HCT116 (cell line): ENCODE measurements at regions not wholly inside any gene's neighbourhood (a gene's known extent, or its start where the extent isn't known, plus 50 kb on each side); places are given as distances from the start of the nearest gene placed in this dataset.

Experiments
- ATAC-seq: fragments of 200-7000 bp; cut with Tn5 transposase; 2 replicates; pipeline ENCODE4 v1.9.1; 2020; ENCODE audit warnings: mild to moderate bottlenecking, moderate library complexity
- BruUV-seq: library from RNA; stranded (reverse); fragments of 400-500 nt; replicated peaks from 2 replicates; lab custom pipeline; 2021; lab: Mats Ljungman, UMichigan
- CTCF ChIA-PET: fragments of 300-600 bp; sonication (Branson Sonifier 250); formaldehyde crosslinking; loops from one replicate; lab custom pipeline; 2021; ENCODE audit warnings: antibody characterized with exemption; lab: Charles Lee
- POLR2A ChIA-PET: fragments of 300-600, 350-600 bp; sonication (Branson Sonifier 250); formaldehyde crosslinking; loops from one replicate; lab custom pipeline; 2021; ENCODE audit warnings: antibody characterized with exemption; lab: Charles Lee
- RAD21 ChIA-PET, 2 experiments: fragments of 300-600 bp; sonication (Branson Sonifier 250); formaldehyde crosslinking; loops; one replicate each; lab custom pipeline; 2023; ENCODE audit warnings: low total read pairs in 2 of 2; ENCODE audit not compliant: uncharacterized antibody in 2 of 2, unreplicated experiment in 2 of 2, low non-redundant PET in 1 of 2; lab: Charles Lee
- DNase-seq: peaks from one replicate; pipeline ENCODE4 v3.0.0-alpha.2; 2010; ENCODE audit warnings: low read depth, low spot score
- H2AFZ ChIP-seq: fragments of 200-600 bp; shearing (Covaris generic), sonication (generic); 2 replicates; pipeline ENCODE4 v1.6.1; 2017; ENCODE audit warnings: low read depth, mixed run types, mixed read lengths, antibody characterized with exemption, low read length; ENCODE audit not compliant: poor library complexity, severe bottlenecking
- H3K27ac ChIP-seq: 2 replicates; pipeline ENCODE4 v1.5.1; 2012; ENCODE audit warnings: low read depth, low read length
- H3K27me3 ChIP-seq: fragments of 200-600 bp; sonication (generic); 2 replicates; pipeline ENCODE4 v1.6.1; 2016; ENCODE audit warnings: mixed run types, low read length, mixed read lengths; ENCODE audit not compliant: insufficient read depth
- H3K36me3 ChIP-seq, 2 experiments: fragments of 200-500 bp in 1 of 2; fragments of 200-600 bp in 1 of 2; sonication (Bioruptor generic) in 1 of 2; sonication (generic) in 1 of 2; 2 replicates each; pipeline versions ENCODE4 v1.5.1 to v1.6.1; 2014 to 2016; ENCODE audit warnings: low read length in 2 of 2, inconsistent platforms in 1 of 2, mixed read lengths in 1 of 2, mixed run types in 1 of 2; ENCODE audit not compliant: insufficient read depth in 2 of 2, control insufficient read depth in 1 of 2
- H3K4me1 ChIP-seq, 2 experiments: fragments of 200-600 bp in 1 of 2; sonication (generic) in 1 of 2; 2 replicates each; pipeline versions ENCODE4 v1.5.1 to v1.6.1; 2012 to 2017; ENCODE audit warnings: low read length in 2 of 2, inconsistent platforms in 1 of 2, mild to moderate bottlenecking in 1 of 2, mixed read lengths in 1 of 2, mixed run types in 1 of 2, moderate library complexity in 1 of 2; ENCODE audit not compliant: insufficient read depth in 2 of 2, control insufficient read depth in 1 of 2
- H3K4me2 ChIP-seq: fragments of 200-600 bp; sonication (generic); 2 replicates; pipeline ENCODE4 v1.6.1; 2017; ENCODE audit warnings: mixed run types, low read length, mixed read lengths
- H3K4me3 ChIP-seq, 2 experiments: fragments of 200-600 bp in 1 of 2; sonication (generic) in 1 of 2; replicated peaks in 1 of 2; 2 replicates each; pipeline ENCODE4 v1.5.1; 2011 to 2016; ENCODE audit warnings: low read length in 2 of 2, control low read depth in 1 of 2, low read depth in 1 of 2, mild to moderate bottlenecking in 1 of 2, mixed read lengths in 1 of 2, mixed run types in 1 of 2
- H3K79me2 ChIP-seq: fragments of 200-600 bp; sonication (generic); 2 replicates; pipeline ENCODE4 v1.6.1; 2017; ENCODE audit warnings: mild to moderate bottlenecking, mixed run types, low read length, moderate library complexity, mixed read lengths; ENCODE audit not compliant: insufficient read depth
- H3K9ac ChIP-seq: fragments of 200-600 bp; sonication (generic); 2 replicates; pipeline ENCODE4 v1.6.1; 2016; ENCODE audit warnings: low read length, mixed read lengths
- H3K9me2 ChIP-seq: fragments of 200-600 bp; sonication (generic), shearing (Covaris generic); 2 replicates; pipeline ENCODE4 v1.6.1; 2017; ENCODE audit warnings: mixed run types, mild to moderate bottlenecking, moderate library complexity; ENCODE audit not compliant: insufficient read depth
- H3K9me3 ChIP-seq, 2 experiments: fragments of 200-500 bp in 1 of 2; fragments of 200-600 bp in 1 of 2; sonication (Bioruptor generic) in 1 of 2; sonication (generic) in 1 of 2; 2 replicates each; pipeline ENCODE4 v1.6.1; 2014 to 2017; ENCODE audit warnings: low read length in 2 of 2, mixed read lengths in 2 of 2, inconsistent platforms in 1 of 2, low read depth in 1 of 2, mild to moderate bottlenecking in 1 of 2, mixed run types in 1 of 2, moderate library complexity in 1 of 2; ENCODE audit not compliant: control insufficient read depth in 1 of 2, insufficient read depth in 1 of 2
- H4K20me1 ChIP-seq: fragments of 200-600 bp; sonication (generic), shearing (Covaris generic); 2 replicates; pipeline ENCODE4 v1.6.1; 2017; ENCODE audit warnings: mixed run types, mild to moderate bottlenecking, moderate library complexity; ENCODE audit not compliant: insufficient read depth
- CBX3 ChIP-seq: IDR thresholded peaks from 2 replicates; pipeline ENCODE4 v1.6.1; 2012; ENCODE audit warnings: low read depth
- EGR1 ChIP-seq: IDR thresholded peaks from 2 replicates; pipeline ENCODE4 v1.6.1; 2012; ENCODE audit warnings: low read depth
- EZH2 ChIP-seq: fragments of 200-600 bp; sonication (generic); IDR thresholded peaks from 2 replicates; pipeline ENCODE4 v1.6.1; 2017; ENCODE audit warnings: antibody characterized with exemption, mixed run types
- EZH2phosphoT487 ChIP-seq: fragments of 200-600 bp; IDR thresholded peaks from 2 replicates; pipeline ENCODE4 v1.6.1; 2018; ENCODE audit warnings: antibody characterized with exemption, borderline replicate concordance
- FOSL1 ChIP-seq: IDR thresholded peaks from 2 replicates; pipeline ENCODE4 v1.6.1; 2012; ENCODE audit warnings: low read depth
- JUND ChIP-seq: IDR thresholded peaks from 2 replicates; pipeline ENCODE4 v1.6.1; 2012
- POLR2A ChIP-seq: IDR thresholded peaks from 2 replicates; pipeline ENCODE4 v1.7.0; 2011; ENCODE audit warnings: borderline replicate concordance; ENCODE audit not compliant: insufficient read depth, insufficient read length; ENCODE audit errors: extremely low read depth
- POLR2AphosphoS5 ChIP-seq: IDR thresholded peaks from 2 replicates; pipeline ENCODE4 v1.6.1; 2011; ENCODE audit warnings: mild to moderate bottlenecking, low read depth, low read length, moderate library complexity
- SP1 ChIP-seq: IDR thresholded peaks from 2 replicates; pipeline ENCODE4 v1.6.1; 2012; ENCODE audit warnings: low read depth
- SRF ChIP-seq: IDR thresholded peaks from 2 replicates; pipeline ENCODE4 v1.6.1; 2012; ENCODE audit warnings: low read depth
- TCF7L2 ChIP-seq: IDR thresholded peaks from 2 replicates; pipeline ENCODE4 v1.7.0; 2011; ENCODE audit warnings: borderline replicate concordance, inconsistent platforms; ENCODE audit not compliant: insufficient read depth, insufficient read length; ENCODE audit errors: extremely low read depth
- YY1 ChIP-seq: IDR thresholded peaks from 2 replicates; pipeline ENCODE4 v1.6.1; 2011; ENCODE audit warnings: low read length, low read depth, moderate library complexity, mild to moderate bottlenecking; ENCODE audit not compliant: insufficient replicate concordance; ENCODE audit errors: extremely low read depth
- ZFX ChIP-seq: fragments of 450-650 bp; IDR thresholded peaks from 2 replicates; pipeline ENCODE4 v1.6.1; 2017
- intact Hi-C: fragments of 100-400 bp; cut with micrococcal nuclease; formaldehyde crosslinking; loops from 2 replicates; pipeline ENCODE4 v1.10.0; 2022
- TF ChIP-seq, protein P1 (sequence below): IDR thresholded peaks from 2 replicates; pipeline ENCODE4 v1.6.1; 2011; ENCODE audit warnings: mild to moderate bottlenecking, low read length, moderate library complexity; ENCODE audit not compliant: insufficient replicate concordance; ENCODE audit errors: extremely low read depth
- TF ChIP-seq, protein P2 (sequence below): IDR thresholded peaks from 2 replicates; pipeline ENCODE4 v1.6.1; 2012

DNA sequence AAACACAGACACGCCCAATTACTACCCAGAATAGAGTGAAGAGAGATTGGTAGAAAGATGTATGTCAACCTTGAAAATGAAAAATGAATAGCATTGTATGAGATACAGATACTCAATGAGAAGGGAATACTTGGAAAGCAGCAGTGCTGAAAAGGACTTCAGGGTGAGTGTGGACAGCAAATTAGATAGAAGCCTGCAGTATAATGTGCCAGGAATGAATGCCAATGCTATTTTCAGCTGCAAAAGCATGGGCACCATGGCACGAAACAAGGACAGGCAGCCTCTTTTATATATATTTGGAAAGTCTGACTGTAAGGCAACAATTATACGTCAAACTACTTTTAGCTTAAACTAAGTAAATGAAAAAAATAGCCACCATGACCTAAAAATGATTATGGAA is 118.2 kb downstream of the PTCHD4 start:
- Histone ChIP-seq H3K4me2 (no peak overlapping the region), H3K9ac (no peak overlapping the region), H3K27me3 (no peaks in the 10 kb centered on the region), H3K9me2 (no peaks in the 10 kb centered on the region), H3K4me3 (no peak overlapping the region), H3K36me3 (no peaks in the 10 kb centered on the region), H3K4me1 (no peaks in the 10 kb centered on the region), H3K9me3 (no peaks in the 10 kb centered on the region), H2AFZ (no peak overlapping the region), H3K79me2 (no peaks in the 10 kb centered on the region)
- ChIA-PET CTCF (no interaction called here), RAD21 (no interaction called here), POLR2A (no interaction called here)
- intact Hi-C loops = no loop called here
- DNase-seq = no peak
- BruUV-seq = no TSS peak
- no peak for TF ChIP-seq TCF7L2
- TF ChIP-seq POLR2A = no peak
- TF ChIP-seq EZH2 = no peak
- TF ChIP-seq JUND = no peak
- TF ChIP-seq, all 23 proteins: peak for 0
- Histone ChIP-seq H4K20me1 (no peaks in the 10 kb centered on the region), H3K27ac (no peak overlapping the region)
- no peak for ATAC-seq

DNA sequence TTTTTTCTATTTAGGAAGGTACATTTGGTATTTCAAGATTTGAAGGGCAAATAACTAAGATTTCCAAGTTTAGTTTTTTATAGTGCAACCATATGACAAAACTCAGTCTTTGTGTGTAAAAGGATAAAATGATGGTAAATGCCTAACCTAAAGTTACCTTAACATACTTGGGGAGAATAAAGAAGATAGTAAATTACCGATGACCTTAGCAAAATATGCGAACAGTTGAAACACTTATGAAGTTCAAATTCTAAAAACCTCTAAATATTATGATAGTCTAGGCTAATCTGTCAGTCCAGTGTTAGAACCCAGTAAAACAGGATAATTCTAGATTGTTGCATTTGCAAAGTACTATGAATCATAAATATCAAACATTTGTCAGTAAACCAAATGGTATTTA is 127.5 kb downstream of the PTCHD4 start:
- Histone ChIP-seq H3K27me3 (no peaks in the 10 kb centered on the region), H3K9me3 (no peaks in the 10 kb centered on the region), H3K36me3 (no peaks in the 10 kb centered on the region), H3K9ac (no peak overlapping the region)
- BruUV-seq = no TSS peak
- RAD21 ChIA-PET = no interaction called here
- intact Hi-C loops = no loop called here
- ATAC-seq = no peak
- no peak for TF ChIP-seq CBX3
- TF ChIP-seq FOSL1 = no peak
- no peak for TF ChIP-seq POLR2AphosphoS5
- TF ChIP-seq, protein P1, sequence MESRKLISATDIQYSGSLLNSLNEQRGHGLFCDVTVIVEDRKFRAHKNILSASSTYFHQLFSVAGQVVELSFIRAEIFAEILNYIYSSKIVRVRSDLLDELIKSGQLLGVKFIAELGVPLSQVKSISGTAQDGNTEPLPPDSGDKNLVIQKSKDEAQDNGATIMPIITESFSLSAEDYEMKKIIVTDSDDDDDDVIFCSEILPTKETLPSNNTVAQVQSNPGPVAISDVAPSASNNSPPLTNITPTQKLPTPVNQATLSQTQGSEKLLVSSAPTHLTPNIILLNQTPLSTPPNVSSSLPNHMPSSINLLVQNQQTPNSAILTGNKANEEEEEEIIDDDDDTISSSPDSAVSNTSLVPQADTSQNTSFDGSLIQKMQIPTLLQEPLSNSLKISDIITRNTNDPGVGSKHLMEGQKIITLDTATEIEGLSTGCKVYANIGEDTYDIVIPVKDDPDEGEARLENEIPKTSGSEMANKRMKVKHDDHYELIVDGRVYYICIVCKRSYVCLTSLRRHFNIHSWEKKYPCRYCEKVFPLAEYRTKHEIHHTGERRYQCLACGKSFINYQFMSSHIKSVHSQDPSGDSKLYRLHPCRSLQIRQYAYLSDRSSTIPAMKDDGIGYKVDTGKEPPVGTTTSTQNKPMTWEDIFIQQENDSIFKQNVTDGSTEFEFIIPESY = no peak
- no peak for TF ChIP-seq JUND
- TF ChIP-seq POLR2A = no peak
- no peak for TF ChIP-seq EZH2
- no peak for TF ChIP-seq ZFX
- no peak for TF ChIP-seq SRF
- no peak for TF ChIP-seq SP1
- TF ChIP-seq EZH2phosphoT487 = no peak
- TF ChIP-seq, protein P2, sequence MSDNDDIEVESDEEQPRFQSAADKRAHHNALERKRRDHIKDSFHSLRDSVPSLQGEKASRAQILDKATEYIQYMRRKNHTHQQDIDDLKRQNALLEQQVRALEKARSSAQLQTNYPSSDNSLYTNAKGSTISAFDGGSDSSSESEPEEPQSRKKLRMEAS = no peak
- no peak for TF ChIP-seq EGR1
- no peak for TF ChIP-seq YY1
- TF ChIP-seq, all 23 proteins: peak for 0
- ChIA-PET POLR2A (no interaction called here), CTCF (no interaction called here)
- no peaks in the 10 kb centered on the region for H3K4me1 ChIP-seq
- H3K9me2 ChIP-seq = no peaks in the 10 kb centered on the region
- DNase-seq = no peak
- no peak overlapping the region for H3K4me3 ChIP-seq
- no peak overlapping the region for H3K4me2 ChIP-seq
- no peaks in the 10 kb centered on the region for H4K20me1 ChIP-seq
- no peaks in the 10 kb centered on the region for H3K79me2 ChIP-seq
- no peak overlapping the region for H2AFZ ChIP-seq
- H3K27ac ChIP-seq = no peak overlapping the region
